ENCODE measurements at regions not wholly inside any gene's neighbourhood (a gene's known extent, or its start where the extent isn't known, plus 50 kb on each side); places are given as distances from the start of the nearest gene placed in this dataset.
A peak's percentile ranks its signal among the peaks of the same experiment; 100 is the strongest.

DNA sequence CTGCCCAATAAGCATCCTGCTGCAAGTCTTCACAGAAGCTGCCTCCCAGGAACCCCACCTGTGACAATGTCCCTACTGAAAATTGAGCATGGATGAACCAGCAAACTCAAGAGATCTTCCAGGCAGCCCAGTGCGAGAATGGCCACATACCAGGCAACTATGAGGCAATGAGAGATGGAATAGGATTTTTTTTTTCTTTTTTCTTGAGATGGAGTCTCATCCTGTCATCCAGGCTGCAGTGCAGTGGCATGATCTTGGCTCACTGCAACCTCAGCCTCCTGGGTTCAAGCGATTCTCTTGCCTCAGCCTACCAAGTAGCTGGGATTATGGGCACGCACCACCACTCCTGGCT lies 60.9 kb upstream of the ARL8B start:
- 87 to 89% methylated on average over 3 of the region's 3 CpGs for WGBS, 2 donors
- TF ChIP-seq POLR2A (IDR thresholded peaks at IDR 0.05): no peak
- TF ChIP-seq, protein P1, sequence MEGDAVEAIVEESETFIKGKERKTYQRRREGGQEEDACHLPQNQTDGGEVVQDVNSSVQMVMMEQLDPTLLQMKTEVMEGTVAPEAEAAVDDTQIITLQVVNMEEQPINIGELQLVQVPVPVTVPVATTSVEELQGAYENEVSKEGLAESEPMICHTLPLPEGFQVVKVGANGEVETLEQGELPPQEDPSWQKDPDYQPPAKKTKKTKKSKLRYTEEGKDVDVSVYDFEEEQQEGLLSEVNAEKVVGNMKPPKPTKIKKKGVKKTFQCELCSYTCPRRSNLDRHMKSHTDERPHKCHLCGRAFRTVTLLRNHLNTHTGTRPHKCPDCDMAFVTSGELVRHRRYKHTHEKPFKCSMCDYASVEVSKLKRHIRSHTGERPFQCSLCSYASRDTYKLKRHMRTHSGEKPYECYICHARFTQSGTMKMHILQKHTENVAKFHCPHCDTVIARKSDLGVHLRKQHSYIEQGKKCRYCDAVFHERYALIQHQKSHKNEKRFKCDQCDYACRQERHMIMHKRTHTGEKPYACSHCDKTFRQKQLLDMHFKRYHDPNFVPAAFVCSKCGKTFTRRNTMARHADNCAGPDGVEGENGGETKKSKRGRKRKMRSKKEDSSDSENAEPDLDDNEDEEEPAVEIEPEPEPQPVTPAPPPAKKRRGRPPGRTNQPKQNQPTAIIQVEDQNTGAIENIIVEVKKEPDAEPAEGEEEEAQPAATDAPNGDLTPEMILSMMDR (IDR thresholded peaks at IDR 0.05): no peak
- H3K4me3 ChIP-seq (ENCODE audit: low read depth, poor library complexity, severe bottlenecking): no peak overlapping the region
- intact Hi-C loops (cut with DNase I; ENCODE audit: low total_unique reads): loop anchor here (10.0 kb wide), 1 partner anchor 356 kb away; no protein-coding TSS in a partner anchor
- peak in 1 of 2 donors; percentile 42 for DNase-seq (ENCODE audit: low spot score in 2 of 2)

DNA sequence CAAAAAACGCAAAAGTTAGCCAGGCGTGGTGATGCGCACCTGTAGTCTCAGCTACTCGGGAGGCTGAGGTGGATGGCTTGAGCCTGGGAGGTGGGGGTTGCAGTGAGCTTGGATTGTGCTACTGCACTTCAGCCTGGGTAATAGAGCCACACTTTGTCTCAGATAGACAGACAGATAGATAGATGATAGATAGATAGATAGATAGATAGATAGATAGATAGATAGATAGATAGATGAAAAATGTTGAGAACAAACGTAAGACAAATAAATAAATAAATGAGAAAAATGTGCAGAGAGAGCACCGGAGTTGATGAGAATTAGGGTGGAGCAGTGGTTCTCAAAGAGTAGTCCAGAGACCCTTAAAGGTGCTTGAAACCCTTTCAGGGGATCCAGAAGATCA lies 58.4 kb upstream of the ARL8B start:
- no peak overlapping the region for H3K4me3 ChIP-seq (ENCODE audit: low read depth, poor library complexity, severe bottlenecking)
- intact Hi-C loops (cut with DNase I; ENCODE audit: low total_unique reads): loop anchor here (10.0 kb wide), 1 partner anchor 359 kb away; no protein-coding TSS in a partner anchor
- TF ChIP-seq, protein P1 (IDR thresholded peaks at IDR 0.05): no peak
- no peak for TF ChIP-seq POLR2A (IDR thresholded peaks at IDR 0.05)
- peak in 1 of 2 donors; percentile 14 for DNase-seq (ENCODE audit: low spot score in 2 of 2)
- WGBS, 2 donors: 91% methylated on average over 6 of the region's 6 CpGs

DNA sequence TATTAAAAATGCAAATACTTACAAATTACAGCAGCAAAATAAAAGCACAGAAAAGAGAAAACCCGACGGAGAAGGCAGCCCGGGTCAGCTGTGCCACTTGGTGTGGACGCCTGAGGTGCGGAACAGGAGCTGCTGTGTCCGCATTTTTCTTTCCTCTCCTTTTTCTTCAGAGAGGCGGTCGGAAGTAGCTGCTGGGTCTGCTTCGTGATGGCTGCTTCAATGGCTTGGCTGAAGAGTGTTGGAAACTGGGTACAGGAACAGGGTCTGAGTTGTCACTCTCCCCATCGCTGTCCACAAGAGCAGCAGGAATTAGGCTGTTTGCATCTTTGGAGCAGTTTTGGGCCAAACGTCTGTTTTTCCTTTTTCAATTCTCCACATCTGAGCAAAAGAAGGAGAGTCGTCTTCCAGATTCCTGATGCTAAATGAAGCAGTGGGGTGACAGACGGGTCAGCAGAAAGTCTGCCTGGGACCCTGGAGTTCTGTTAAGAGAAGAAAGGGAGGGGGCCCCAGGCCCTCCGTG lies 53.5 kb upstream of the ARL8B start:
- 85 to 89% methylated on average over 14 of the region's 14 CpGs for WGBS, 2 donors
- intact Hi-C loops (cut with DNase I; ENCODE audit: low total_unique reads): loop anchor here (10.0 kb wide), 1 partner anchor 364 kb away; no protein-coding TSS in a partner anchor
- no peak overlapping the region for H3K4me3 ChIP-seq (ENCODE audit: low read depth, poor library complexity, severe bottlenecking)
- no peak for TF ChIP-seq POLR2A (IDR thresholded peaks at IDR 0.05)
- TF ChIP-seq, protein P1 (IDR thresholded peaks at IDR 0.05): no peak
- DNase-seq (ENCODE audit: low spot score in 2 of 2): peak in 1 of 2 donors; percentile 58

DNA sequence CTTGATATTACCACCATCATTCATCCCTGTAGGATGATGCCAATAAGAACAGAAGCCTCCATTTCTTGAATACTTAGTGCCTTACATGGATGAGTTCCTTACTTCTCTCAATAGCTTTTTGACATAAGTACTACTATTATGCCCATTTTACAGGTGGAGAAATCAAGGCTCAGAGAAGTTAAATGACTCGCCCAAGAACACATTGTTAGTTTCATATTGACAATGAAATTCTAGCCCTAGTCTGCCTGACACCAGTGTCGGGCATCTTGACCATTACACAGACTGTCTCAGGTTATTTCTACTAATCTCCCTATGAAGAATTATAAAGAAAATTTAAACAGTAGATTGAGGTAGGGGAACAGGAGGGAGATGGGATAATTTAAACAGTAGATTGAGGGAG lies 52.5 kb upstream of the ARL8B start:
- no peak for DNase-seq (ENCODE audit: low spot score in 2 of 2)
- 94 to 95% methylated on average over 2 of the region's 2 CpGs for WGBS, 2 donors
- intact Hi-C loops (cut with DNase I; ENCODE audit: low total_unique reads): loop anchor here (10.0 kb wide), 1 partner anchor 365 kb away; no protein-coding TSS in a partner anchor
- no peak overlapping the region for H3K4me3 ChIP-seq (ENCODE audit: low read depth, poor library complexity, severe bottlenecking)
- no peak for TF ChIP-seq POLR2A (IDR thresholded peaks at IDR 0.05)

DNA sequence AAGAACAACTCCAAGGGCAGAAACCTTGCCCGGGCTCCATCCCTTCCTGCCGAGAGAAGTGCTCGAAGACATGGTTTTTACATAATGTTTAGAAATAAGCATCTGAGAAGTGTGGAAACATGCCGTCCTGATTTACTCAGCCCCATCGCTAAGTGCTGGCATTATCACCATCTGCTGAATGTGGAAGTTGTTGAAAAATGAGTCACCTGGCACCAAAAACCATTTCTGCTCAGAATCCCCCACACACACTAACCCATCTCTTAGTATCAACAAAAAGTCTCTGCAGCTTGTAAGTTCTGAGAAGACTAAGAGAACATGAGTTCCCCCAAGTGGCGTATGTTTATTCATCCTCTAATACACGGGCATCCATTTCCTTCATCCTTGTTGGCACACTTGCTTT lies 51.0 kb upstream of the ARL8B start:
- 20 to 29% methylated on average over 7 of the region's 7 CpGs for WGBS, 2 donors
- TF ChIP-seq, protein P1 (IDR thresholded peaks at IDR 0.05): no peak
- no peak for TF ChIP-seq POLR2A (IDR thresholded peaks at IDR 0.05)
- H3K4me3 ChIP-seq (ENCODE audit: low read depth, poor library complexity, severe bottlenecking): no peak overlapping the region
- intact Hi-C loops (cut with DNase I; ENCODE audit: low total_unique reads): no loop called here
- peak; percentile 34 to 79 for DNase-seq (ENCODE audit: low spot score in 2 of 2)

DNA sequence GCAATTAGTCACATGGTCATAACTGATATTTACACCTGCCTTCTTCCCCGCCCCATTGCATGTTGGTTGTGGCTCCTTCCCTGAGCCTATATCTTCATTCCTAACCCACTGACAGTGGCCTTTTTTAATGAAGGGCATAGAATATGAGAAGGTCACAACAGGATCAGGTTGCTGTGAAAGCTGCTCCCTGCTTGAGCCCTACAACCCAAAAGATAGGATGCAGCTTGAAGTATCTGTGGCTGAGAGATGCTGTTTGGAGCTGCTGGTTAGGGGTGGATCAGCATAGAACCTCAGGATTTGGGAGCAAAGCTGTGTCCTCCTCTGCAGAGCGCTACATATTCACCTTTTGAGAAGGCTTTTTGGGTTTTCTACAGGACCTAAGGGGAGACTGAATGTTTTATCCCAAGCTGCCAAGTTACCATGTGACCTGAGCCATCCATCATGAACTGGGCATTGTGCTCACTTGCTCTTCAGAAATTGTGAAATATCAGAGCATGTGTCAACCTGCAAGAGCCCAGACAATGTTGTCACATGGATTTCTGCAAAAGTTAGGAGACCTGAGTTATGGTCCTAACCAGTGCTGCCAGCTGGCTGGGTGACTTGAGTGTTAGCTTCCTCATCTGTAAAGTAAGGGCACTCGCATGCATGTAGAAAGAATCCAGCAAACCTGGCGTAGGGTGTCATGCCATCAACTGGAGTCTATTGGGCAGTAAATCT lies 49.8 kb upstream of the ARL8B start:
- TF ChIP-seq, protein P1 (IDR thresholded peaks at IDR 0.05): no peak
- TF ChIP-seq POLR2A (IDR thresholded peaks at IDR 0.05): no peak
- WGBS, 2 donors: 54 to 57% methylated on average over 4 of the region's 4 CpGs

More for the DNA sequence above, 49.8 kb upstream of the ARL8B start:
- peak; percentile 78 to 87 for DNase-seq (ENCODE audit: low spot score in 2 of 2)
- H3K4me3 ChIP-seq (ENCODE audit: low read depth, poor library complexity, severe bottlenecking): no peak overlapping the region
- intact Hi-C loops (cut with DNase I; ENCODE audit: low total_unique reads): no loop called here

Measured in lower leg skin (tissue), 4 donors.